ENCODE measurements at regions not wholly inside any gene's neighbourhood (a gene's known extent, or its start where the extent isn't known, plus 50 kb on each side); places are given as distances from the start of the nearest gene placed in this dataset.

DNA sequence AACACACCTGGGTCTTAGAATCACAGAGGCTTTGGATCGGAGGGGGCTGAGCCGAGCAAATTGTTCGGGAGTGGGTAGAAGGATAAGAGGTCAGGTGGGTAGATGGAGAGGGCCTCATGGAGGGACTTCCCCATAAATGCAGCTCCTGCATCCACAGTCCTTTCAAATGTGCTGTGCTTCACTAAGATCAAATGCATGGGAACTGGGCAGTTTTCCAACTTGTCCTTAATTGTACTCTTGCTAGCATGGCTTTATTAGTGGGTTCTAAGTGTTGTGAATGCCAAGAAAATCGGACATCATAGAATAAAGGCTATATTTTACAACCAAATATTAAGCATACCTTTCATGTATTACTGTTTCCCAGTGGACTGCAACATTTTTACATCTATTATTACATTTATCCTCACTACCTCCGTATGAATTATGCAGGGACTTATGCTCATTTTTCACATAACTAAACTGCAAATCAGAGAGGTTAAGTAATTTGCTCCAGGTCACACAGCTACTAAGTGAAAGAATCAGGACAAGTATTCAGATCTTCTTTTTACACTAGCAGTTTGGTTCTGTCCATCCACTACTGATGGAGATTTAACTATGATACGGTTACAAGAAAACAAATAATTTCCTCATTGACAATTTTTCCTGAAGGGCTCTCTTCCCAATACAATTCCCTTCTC, 174.5 kb upstream of the RUNX1 start:
- no peak for DNase-seq (ENCODE audit: extremely low read depth in 1 of 2, low read depth in 1 of 2)

DNA sequence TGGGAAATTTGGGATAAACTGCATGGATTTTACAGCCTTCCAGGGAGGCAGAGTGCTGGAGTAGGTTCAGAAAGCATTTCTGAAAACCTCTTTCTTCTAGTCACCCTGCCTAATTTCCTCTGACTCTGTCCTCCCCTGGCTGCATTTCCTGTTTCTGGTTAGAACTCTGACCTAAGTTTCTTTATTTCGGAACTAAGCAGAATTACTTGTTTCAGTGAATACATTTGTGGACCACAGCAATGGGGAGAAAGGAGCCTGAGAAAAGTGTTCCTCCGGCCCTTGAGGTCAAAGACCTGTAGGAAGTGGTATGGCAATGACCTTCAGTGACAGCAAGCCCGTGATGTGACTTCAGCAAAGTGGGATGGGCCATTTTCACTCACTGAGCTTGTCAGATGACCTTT, 173.4 kb upstream of the RUNX1 start:
- DNase-seq (ENCODE audit: extremely low read depth in 1 of 2, low read depth in 1 of 2), result peak; percentile 17 to 40

DNA sequence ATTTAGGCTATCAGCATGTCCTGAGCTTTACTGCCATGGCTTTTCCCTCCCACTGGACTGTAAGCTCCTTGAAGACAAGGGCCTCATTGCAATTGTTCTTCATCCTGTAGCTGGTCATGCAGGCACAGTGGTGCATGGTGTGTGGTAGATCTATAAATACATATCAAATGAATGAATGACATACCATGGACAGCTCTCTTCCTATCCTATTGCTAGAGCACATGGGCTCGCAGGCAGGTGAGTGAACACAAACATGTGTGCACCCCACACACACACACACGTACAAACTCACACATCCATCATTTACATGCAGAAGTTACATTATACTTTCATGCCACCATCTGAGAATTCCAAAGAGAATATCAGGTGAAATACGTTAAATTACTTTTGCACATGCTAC, 172.9 kb upstream of the RUNX1 start:
- DNase-seq (ENCODE audit: extremely low read depth in 1 of 2, low read depth in 1 of 2), result no peak

DNA sequence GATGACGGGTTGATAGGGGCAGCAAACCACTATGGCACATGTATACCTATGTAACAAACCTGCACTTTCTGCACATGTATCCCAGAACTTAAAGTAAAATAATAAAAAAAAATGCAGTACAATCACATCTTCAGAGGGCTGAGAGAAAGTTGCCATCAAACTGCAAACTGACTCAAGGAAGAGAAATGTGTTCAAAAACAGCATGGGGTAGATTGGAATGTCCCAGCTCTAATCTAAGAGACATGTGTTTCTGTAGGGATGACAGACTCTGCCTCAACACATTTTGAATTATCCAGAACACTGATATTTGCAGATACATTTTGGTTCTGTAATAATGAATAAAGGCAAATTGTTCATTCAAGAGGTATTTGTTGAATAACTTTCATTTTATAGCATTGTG, 171.2 kb upstream of the RUNX1 start:
- DNase-seq (ENCODE audit: extremely low read depth in 1 of 2, low read depth in 1 of 2), result no peak

DNA sequence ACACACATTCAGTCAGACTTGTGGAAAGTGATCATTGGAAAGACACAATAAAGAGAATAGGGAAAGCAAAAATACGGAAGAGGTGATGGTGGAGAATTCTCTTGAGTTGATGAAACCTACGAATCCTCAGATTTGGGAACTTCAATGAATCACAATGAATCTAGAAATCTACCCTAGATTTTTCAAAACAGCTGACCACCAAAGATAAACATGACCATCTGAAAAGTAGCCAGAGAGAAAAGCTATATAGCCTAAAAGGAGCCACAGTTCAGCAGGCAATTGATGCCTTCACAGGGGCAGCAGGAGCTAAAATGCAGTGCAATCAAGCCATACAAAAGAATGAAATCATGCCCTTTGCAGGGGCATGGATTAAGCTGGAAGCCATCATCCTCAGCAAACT, 170.6 kb upstream of the RUNX1 start:
- no peak for DNase-seq (ENCODE audit: extremely low read depth in 1 of 2, low read depth in 1 of 2)

DNA sequence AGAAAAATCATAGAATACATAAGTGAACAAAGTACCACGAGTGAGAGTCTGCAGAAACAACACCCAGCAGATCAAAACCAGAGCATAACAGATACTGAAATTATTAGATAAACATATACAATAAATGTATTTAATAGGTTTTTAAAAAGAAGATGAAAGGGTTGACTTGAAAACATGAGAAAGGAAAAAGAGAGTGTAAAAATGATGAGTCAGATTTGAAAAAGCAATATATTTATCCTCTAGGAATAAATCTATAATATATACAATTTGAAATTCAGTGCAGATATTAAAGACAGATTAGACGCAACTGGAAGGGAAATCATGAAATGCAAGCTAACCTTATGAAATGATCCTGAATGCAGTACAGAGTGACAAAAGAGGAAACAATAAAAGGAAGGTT, 170.2 kb upstream of the RUNX1 start:
- no peak for DNase-seq (ENCODE audit: extremely low read depth in 1 of 2, low read depth in 1 of 2)

DNA sequence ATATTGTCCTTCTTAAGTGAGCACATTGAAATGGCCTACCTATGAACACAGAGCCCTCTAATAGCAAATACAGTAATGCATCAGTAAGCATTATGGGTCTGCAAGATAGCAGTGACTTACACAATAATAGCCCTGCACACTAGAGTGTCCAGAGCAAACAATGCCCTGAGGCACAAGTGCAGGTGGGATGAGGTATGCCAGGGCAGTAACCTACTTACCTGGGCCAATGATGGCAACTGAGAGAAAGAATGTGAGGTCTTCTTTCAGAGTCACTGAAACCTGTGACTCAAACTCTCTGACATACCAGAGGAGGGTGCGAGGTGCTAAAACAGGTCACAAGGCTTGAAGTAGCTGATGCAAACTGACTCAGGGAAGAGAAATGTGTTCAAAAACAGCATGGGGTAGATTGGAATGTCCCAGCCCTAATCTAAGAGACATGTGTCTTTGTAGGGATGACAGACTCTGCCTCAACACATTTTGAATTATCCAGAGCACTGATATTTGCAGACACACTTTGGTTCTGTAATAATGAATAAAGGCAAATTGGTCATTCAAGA, 168.5 kb upstream of the RUNX1 start:
- DNase-seq (ENCODE audit: extremely low read depth in 1 of 2, low read depth in 1 of 2), result peak in 1 of 2 donors; percentile 46

DNA sequence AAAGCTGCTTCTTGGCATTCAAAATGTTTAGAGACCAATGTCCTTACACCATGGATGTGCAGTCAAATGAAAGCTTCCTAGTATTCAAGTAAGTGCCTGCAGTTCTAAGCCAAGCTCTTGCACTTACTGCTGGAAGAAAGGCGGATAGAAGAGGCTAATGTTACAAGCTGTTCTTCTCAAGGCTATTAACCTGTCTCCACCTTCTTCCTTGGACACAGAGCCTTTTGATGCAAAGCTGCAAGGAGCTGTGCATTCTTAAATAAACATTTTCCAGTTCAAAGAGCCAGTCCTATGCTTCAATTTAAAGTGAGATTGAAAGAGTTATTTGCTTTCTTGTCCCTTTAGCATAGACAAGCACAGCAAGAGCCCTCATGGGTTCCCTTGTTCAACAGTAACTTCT, 167.9 kb upstream of the RUNX1 start:
- no peak for DNase-seq (ENCODE audit: extremely low read depth in 1 of 2, low read depth in 1 of 2)

DNA sequence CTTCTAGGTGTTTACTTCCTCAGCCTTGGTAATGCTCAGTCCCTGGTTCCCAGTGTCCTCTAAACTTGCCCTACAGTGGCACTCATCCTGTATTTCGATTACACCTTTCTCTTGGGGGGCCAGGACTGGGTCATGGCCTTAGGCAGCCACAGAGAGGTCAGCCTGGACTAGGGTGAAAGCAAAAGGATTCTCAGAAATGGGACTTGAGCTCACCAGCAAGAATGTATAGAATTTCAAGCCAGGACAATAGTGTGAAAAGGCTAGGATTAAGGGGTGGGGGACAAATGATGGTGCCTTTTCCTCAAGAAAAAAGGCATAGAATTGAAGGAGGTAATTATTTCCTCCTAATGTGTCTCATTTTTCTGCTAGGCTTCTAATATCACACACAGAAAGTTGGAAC, 166.8 kb upstream of the RUNX1 start:
- DNase-seq (ENCODE audit: extremely low read depth in 1 of 2, low read depth in 1 of 2), result no peak

DNA sequence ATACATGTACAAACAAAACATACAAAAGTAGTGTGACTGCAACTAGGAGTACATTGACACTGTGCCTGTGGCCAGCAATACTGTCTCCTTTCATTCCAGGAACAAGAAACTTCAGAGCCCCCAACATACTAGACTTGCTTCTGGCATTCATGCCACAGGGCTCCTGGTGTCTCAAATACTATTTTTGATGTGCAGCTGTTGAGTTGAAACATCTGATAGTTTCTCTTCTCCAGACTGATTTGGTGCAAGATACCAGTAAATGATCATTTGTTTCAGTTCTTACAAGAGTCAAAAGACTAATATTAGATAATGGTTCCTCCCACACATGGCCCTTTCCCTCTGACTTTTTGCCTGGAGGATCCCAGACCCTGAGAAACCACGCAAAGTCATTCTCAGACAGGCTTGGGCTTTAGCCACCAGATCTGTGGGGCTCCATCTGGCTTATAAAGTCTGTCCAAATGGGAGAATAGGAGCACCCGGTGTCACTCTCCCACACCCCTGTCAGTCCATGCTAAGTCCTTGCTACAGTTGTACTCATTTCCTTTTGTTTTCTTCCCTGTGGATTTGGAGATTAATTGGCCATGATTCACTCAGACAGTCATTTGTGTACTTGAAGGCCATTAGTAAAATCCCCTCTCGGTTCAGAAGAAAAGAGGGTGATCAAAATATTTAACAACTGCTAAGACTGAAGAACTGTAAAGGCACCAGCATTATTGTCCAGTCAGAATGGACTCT, 163.5 kb upstream of the RUNX1 start:
- DNase-seq (ENCODE audit: extremely low read depth in 1 of 2, low read depth in 1 of 2), result no peak

DNA sequence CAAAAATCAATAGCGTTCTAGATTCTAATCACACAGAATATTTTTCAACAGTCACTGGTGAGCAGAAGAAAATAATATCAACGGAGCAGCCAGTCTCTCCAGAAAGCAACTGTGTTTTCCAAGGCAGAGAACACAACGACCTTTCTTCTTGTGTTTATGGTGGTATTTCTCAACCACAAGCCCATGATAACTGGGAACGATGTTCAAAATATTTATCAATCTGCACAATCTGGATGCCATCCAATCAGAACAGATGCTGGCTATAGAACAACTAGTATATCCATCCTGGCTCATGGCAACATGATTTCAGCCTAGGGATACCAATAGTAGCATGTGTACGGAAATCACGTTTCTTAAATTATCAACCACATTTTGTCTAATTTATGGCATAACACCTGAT, 162.7 kb upstream of the RUNX1 start:
- no peak for DNase-seq (ENCODE audit: extremely low read depth in 1 of 2, low read depth in 1 of 2)

DNA sequence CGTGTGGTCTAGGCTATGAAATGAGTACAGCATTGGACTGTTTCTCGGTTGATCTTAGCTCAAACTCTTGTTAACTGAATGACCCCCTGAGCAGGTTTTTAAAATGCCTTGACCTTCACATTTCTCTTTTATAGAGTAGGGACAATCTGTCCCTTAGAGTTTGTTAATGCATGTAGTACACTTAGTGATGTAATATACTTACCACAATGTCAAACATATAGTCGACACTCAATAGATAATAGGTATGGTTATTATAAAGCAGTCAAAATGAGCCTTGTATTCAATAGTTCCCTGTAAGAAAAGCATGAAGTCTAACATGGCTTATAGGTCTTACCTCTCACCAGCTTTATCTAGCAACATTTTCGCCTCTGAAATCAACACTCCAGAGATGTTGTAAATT, 161.0 kb upstream of the RUNX1 start:
- no peak for DNase-seq (ENCODE audit: extremely low read depth in 1 of 2, low read depth in 1 of 2)

DNA sequence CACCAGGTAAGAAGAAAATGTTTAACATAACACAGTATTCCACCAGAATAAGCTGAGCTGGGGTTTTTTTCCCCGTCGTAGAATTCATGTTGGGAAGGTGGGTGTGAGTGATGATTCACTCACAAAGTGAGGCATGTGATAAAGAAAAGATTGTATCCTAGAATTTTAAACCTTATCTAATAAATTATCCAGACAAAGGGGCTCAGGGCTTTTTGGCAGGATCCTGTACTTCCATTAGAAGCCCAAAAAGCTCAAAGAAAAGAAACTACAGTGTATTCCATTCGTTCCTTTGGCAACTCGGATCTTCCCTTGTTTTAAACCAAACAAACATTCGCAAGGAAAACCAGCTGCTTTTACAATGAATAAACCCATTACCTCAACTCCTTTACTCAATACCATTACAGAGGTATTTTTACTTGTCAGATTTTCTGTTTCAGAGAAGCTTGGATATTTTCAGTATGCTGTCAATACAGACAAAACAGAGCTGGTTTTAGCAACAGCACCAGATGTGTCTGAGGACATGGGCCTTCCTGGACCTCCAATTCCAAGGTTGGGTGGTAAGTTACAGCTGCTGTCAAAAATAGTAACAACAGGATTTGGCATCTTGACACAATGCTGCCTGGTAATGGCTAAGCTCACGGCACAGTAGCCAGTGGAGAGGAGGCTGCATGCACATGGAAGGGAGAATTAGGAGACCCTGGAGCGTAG, 159.9 kb upstream of the RUNX1 start:
- DNase-seq (ENCODE audit: extremely low read depth in 1 of 2, low read depth in 1 of 2), result no peak

DNA sequence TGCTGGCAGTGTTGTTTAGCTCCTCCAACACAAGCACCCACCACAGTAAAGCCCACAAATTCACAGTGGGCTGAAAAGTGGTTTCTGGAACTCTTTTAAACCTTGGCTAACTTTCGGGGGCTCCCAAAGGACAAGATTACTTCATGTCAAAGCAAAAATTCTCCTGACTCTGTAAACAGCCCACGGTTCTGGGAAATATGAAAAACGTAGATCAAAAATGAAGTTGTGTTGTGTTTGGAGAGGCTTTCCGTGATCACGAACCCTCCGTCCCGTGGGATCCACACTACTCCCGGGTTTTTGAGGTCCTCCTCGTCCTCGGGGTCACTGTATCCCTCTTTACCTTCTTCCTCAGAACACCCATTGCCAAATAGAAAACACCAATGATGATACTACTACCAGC, 159.0 kb upstream of the RUNX1 start:
- no peak for DNase-seq (ENCODE audit: extremely low read depth in 1 of 2, low read depth in 1 of 2)

DNA sequence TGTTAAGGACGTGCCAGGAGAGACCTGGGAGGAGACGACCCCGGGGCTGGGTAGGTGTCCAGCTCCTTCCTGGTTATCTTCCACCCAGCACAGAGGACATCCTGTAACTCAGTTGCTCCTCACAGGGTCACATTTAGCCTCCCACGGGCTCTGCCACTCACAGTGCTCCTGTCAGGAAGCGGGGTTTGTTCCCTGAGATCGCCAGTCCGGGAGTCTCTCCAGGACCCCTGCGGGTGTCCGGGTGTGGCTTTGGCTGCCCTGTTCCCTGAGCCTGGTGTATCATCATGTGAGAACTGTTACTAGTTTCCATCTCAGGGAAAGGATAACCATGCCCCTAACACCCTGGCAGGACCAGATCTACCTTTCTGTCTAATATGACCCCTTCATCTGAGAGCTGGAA, 158.2 kb upstream of the RUNX1 start:
- DNase-seq (ENCODE audit: extremely low read depth in 1 of 2, low read depth in 1 of 2), result no peak

DNA sequence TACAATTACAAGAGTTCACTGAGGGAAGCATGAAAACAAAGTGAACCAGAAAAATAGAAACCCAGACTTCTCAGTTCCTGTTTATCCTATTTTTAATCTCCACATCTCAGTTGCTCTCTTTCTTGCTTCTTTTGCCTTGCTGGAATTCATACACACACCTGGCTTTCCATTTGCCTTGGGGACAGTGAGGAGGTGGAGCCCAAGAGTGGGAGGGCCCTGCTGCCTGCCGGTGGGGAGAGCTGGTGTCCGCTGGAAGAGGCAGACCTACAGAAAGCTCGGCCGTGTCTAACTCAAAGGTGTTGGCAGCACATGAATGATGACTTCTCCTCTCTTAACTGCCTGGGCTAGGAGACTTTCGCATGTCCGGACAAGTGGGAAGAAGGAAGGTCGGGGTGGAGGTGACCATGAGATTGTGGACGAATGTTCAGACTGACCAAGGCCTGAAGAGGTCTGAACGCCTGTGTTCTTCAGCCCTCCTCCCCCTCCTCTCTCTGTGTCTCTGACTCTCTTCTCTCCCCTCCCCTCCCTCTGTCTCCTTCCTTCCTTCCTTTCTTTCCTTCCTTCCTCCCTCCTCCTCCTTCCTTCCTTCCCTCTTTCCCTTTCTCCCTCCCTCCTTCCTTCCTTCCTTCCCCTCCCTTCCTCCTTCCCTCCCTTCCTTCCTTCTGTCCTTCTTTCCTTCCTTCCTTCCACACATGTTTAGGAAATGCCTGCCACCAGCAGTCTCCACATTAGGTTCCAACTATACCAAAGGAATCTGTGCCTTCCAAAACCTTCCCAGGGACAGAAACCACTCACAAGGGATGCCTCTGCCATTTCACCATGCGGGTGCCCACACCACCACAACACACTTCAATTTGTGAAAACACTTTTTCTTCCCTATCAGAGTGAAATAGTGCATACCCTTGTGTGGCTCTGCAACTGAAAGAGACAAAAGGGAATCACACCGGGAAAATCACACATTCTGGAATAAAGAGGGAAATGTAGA, 157.3 kb upstream of the RUNX1 start:
- no peak for DNase-seq (ENCODE audit: extremely low read depth in 1 of 2, low read depth in 1 of 2)

DNA sequence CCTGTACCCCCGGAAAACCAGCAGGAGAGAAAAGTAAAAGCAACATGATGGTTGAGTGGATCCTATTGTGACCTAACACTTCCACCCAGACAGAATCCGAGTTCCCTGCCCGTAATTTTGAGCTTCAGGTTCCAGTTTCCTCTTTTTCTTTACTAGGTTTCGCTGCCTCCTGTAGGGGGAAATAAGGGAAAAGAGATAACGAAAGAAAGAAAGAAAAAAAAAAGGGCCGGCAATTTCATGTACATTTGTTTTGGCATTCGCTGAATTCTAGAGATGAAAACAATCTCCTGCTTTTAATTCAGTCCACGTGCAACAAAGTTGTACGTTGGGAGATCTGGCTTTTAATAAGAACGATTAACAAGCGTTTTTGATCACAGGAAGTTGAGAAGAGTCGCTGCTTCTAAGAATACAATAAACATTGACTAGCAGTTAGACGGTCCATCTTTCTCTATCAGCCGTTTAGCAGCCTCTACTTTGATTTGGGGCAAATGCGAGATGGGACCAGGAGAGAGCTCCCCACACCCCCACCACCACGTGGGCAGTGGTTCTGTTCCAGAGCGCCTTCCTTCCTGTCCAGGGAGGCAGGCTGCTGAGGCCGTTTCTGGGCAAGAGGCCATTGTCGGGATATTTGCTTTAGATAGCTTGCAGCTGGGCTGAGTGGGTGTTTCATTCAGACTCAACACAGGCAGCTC, 155.9 kb upstream of the RUNX1 start:
- DNase-seq (ENCODE audit: extremely low read depth in 1 of 2, low read depth in 1 of 2), result no peak

DNA sequence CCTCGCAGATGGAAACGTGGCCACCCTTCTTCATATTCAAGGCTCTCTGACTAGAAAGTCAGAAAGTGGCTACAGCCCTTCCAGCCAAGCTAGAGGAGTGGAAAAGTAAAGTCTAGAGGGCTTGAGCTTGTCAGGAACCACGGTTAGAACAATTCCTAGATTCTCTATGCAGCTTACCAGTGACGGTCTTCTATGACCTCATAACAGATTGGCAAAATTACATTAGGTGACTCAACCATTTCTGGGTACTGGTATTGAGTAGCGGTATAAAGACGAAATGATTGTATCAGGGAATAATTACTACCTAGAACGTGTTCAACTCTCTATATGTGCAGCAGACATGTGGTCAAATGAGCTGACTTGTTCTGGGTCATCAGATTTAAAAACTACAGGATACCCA, 155.0 kb upstream of the RUNX1 start:
- DNase-seq (ENCODE audit: extremely low read depth in 1 of 2, low read depth in 1 of 2), result no peak

DNA sequence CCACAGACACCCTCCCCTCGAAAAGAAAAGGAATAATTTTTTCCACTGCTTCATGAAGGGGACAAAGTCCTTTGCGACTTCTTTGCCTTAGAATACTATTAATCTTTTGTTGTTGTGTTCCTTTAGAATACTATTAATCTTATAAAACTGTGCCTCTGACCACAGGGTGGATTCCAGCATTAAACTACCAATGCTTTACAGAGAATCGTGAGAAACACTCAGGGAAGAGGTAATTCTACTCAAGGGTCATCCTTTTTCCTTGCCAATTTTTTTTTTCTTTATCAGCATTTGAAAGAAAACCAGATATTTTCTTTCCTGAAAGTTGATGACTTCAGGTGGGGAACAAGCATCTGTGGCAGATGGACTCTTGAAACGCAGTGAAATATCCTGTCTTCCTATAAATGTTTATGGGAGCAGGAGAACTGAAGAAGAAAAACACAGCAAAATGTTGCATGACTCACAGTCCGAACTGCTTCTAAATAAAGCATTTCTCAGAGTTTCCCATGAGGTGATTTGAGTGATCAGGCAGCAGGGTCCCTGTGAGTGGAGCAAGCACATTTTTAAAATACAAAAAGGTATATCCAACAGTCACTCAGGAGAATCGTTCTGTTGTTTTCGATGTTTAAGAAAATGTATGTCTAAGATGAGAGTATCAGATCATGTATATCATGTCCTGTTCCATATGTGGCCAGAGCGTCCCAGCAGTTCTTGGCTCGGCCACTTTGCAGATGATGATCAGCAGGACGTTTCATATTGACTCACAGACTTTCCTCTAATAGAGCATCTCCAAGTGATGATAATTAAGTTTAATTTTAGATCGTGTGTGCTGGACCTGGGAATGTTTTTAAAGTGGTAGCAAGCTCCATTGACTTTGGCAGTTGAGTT, 154.2 kb upstream of the RUNX1 start:
- DNase-seq (ENCODE audit: extremely low read depth in 1 of 2, low read depth in 1 of 2), result no peak

Measured in stimulated activated CD8-positive, alpha-beta memory T cell treated with anti-CD3 and anti-CD28 coated beads, Interleukin-7, amount 100 ng/mL, for 48 hours (primary cell).